Neural crest cell (in vitro differentiated cells): ENCODE measurements at regions not wholly inside any gene's neighbourhood (a gene's known extent, or its start where the extent isn't known, plus 50 kb on each side); places are given as distances from the start of the nearest gene placed in this dataset.

Source experiments
- DNase-seq: peaks from one replicate; pipeline ENCODE4 v3.0.0; 2021; ENCODE audit warnings: low read depth, mixed read lengths, low spot score
- H3K27ac Mint-ChIP-seq: one replicate; pipeline ENCODE4 v1.8.0; 2021; ENCODE audit warnings: mild to moderate bottlenecking, mixed read lengths; ENCODE audit not compliant: unreplicated experiment
- H3K27me3 Mint-ChIP-seq: 2 replicates; pipeline ENCODE4 v1.8.0; 2021; ENCODE audit warnings: low read depth, mild to moderate bottlenecking, mixed read lengths
- H3K36me3 Mint-ChIP-seq: 2 replicates; pipeline ENCODE4 v1.8.0; 2021; ENCODE audit warnings: low read depth, mild to moderate bottlenecking, mixed read lengths
- H3K4me1 Mint-ChIP-seq: 2 replicates; pipeline ENCODE4 v1.8.0; 2021; ENCODE audit warnings: mixed read lengths
- H3K4me3 Mint-ChIP-seq: one replicate; pipeline ENCODE4 v1.8.0; 2021; ENCODE audit warnings: mild to moderate bottlenecking, mixed read lengths
- H3K9me3 Mint-ChIP-seq: 2 replicates; pipeline ENCODE4 v1.8.0; 2021; ENCODE audit warnings: mixed read lengths
- CTCF ChIP-seq: fragments of 200-600 bp; sonication (generic); conservative IDR thresholded peaks from 2 replicates; pipeline ENCODE4 v1.5.0; 2021; ENCODE audit warnings: antibody characterized with exemption, mild to moderate bottlenecking

GRCh38 chr5:56512313-56512996, 279.3 kb upstream of the ANKRD55 start:
- H3K4me1 Mint-ChIP-seq: peaks cover 46% of the 10 kb centered on the region
- no peaks in the 10 kb centered on the region for H3K9me3 Mint-ChIP-seq
- DNase-seq: no peak
- TF ChIP-seq CTCF: no peak
- no peak overlapping the region for H3K27ac Mint-ChIP-seq
- H3K4me3 Mint-ChIP-seq: no peak overlapping the region
- no peaks in the 10 kb centered on the region for H3K36me3 Mint-ChIP-seq
- no peaks in the 10 kb centered on the region for H3K27me3 Mint-ChIP-seq

DNA sequence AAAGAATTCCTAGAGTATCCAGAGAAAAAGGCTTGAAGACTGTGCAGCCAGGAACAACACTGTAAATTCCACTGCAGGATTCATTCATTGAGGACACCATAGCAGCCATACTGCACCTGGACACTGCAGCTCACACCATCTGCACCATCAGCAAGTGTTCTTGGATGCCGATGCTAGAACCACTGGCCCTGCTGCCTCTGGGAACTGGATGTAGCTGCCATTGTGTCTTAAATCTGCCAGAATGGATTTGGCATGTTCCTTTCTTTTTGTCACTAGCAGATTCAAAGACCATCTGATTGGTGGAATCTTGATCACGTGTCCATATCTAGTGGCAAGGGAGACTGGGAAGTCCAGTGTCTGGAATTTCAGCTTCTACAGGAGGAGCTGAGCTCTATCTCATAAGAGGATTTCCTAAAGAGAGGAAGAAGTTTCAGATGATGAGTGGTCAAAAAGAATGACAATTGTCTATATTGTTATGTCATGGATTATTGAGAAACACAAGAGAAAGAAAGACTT, 278.3 kb upstream of the ANKRD55 start:
- no peak for TF ChIP-seq CTCF
- Mint-ChIP-seq H3K27ac (no peak overlapping the region), H3K4me1 (peaks cover 47% of the 10 kb centered on the region), H3K27me3 (no peaks in the 10 kb centered on the region), H3K9me3 (peaks cover under 1% of the 10 kb centered on the region), H3K36me3 (no peaks in the 10 kb centered on the region), H3K4me3 (no peak overlapping the region)
- no peak for DNase-seq

GRCh38 chr5:56508249-56508648, 275.1 kb upstream of the ANKRD55 start:
- DNase-seq: no peak
- Mint-ChIP-seq H3K4me1 (peaks cover 35% of the 10 kb centered on the region), H3K27me3 (no peaks in the 10 kb centered on the region), H3K4me3 (no peak overlapping the region), H3K36me3 (no peaks in the 10 kb centered on the region), H3K27ac (no peak overlapping the region), H3K9me3 (peaks cover 4% of the 10 kb centered on the region)
- TF ChIP-seq CTCF: no peak

DNA sequence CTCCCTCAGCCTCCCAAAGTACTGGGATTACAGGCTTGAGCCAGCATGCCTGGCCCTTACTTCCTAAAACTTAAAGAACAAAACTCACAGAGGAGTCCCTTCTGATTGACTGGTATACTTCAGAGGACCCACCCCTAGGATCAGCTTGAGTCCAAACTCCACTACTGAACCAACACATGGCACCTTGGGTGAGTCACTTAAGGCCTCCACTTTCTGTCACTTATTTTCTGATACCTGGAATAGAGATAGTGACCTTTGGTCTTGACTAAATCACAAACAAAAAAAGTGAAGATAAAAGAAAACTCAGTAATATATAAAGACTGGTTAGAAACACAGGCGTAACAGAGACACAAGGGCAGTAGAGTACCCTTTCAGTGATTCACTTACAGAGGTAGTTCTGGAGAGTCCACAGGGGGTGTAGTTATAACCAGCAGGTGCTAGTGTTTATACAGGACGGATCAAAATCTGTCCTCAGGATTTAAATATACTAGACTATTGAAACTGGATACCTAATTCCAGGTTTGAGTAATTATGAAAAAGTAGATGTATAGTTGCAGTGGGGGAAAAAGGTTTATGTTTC, 274.3 kb upstream of the ANKRD55 start:
- Mint-ChIP-seq H3K4me1 (peaks cover 36% of the 10 kb centered on the region), H3K4me3 (no peak overlapping the region)
- no peak for TF ChIP-seq CTCF

GRCh38 chr5:56506211-56506965, 273.3 kb upstream of the ANKRD55 start:
- DNase-seq: no peak
- peaks cover 41% of the 10 kb centered on the region for H3K4me1 Mint-ChIP-seq
- H3K4me3 Mint-ChIP-seq: no peak overlapping the region
- no peak for TF ChIP-seq CTCF
- no peak overlapping the region for H3K27ac Mint-ChIP-seq
- H3K9me3 Mint-ChIP-seq: peaks cover 4% of the 10 kb centered on the region
- H3K36me3 Mint-ChIP-seq: no peaks in the 10 kb centered on the region
- H3K27me3 Mint-ChIP-seq: no peaks in the 10 kb centered on the region

More for the DNA sequence above, 274.3 kb upstream of the ANKRD55 start:
- Mint-ChIP-seq H3K27ac (no peak overlapping the region), H3K27me3 (no peaks in the 10 kb centered on the region), H3K36me3 (no peaks in the 10 kb centered on the region), H3K9me3 (peaks cover 4% of the 10 kb centered on the region)
- DNase-seq: no peak
